Heart left ventricle (tissue), 13 donors: ENCODE measurements at regions not wholly inside any gene's neighbourhood (a gene's known extent, or its start where the extent isn't known, plus 50 kb on each side); places are given as distances from the start of the nearest gene placed in this dataset.

ENCODE experiments used
- POLR2A ChIP-seq, 2 donors: fragments of 450-650 bp; IDR thresholded peaks; one replicate each; pipeline ENCODE4 v1.6.1; 2017; ENCODE audit warnings: antibody characterized with exemption in 2 of 2, mild to moderate bottlenecking in 2 of 2, moderate library complexity in 2 of 2
- TF ChIP-seq, protein P1 (sequence below), 12 donors: fragments of 200-600 bp; sonication (generic) in 4 of 12; IDR thresholded peaks; one replicate each; pipeline versions ENCODE4 v1.5.0 to v1.8.0; 2018 to 2022; ENCODE audit warnings: antibody characterized with exemption in 12 of 12, mild to moderate bottlenecking in 5 of 12
- donor health status: ischemic (EF 13 %, LVEDD 7.1; RV severe dilation, severe dysfunction).
- donor health status: DM: no; HTN: yes; CAD: no.
- donor health status: DM: no; HTN: no; CAD: no.
- donor health status: ischemic (EF 25% LVEDD 6.9; RV normal size, moderate dysfunction).
- donor health status: ischemic (EF 25% LVEDD 5.7; RV mildly dilated, moderate dysfunction).
- donor health status: ischemic (EF 35%, LVEDD 5.7; RV mildly dilated, moderate dysfunction).
- donor health status: nonischemic (EF 11% LVEDD 7.7; RV severe dilation, severe dysfunction).
- donor health status: DM: yes; HTN: yes; CAD: no.
- donor health status: PGD.
- donor health status: ischemic (EF 29% LVEDD 5.4; RV normal size, mild dysfunction).
- donor health status: nonischemic (EF 23%, LVEDD 6.1; RV moderate dilation, normal function).

DNA sequence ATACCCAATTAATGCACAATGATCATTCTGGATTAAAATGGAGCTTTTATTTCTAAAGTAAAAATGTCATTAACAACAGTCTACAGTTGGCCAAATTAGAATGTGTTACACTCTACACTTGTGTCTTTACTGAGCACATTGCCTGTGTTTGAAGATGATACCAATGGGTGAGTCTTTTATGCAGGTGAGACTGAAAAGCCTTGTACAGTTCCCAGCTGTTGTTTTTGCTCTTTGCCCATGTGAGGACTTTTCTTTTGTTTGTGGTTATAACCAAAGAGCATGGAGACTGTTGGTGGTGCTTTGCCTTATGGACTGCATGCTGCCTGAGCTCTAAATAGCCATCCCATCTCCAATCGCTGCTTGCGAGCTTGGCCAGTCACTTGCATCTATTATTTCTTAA lies 264.5 kb downstream of the GATA3 start:
- TF ChIP-seq, protein P1, sequence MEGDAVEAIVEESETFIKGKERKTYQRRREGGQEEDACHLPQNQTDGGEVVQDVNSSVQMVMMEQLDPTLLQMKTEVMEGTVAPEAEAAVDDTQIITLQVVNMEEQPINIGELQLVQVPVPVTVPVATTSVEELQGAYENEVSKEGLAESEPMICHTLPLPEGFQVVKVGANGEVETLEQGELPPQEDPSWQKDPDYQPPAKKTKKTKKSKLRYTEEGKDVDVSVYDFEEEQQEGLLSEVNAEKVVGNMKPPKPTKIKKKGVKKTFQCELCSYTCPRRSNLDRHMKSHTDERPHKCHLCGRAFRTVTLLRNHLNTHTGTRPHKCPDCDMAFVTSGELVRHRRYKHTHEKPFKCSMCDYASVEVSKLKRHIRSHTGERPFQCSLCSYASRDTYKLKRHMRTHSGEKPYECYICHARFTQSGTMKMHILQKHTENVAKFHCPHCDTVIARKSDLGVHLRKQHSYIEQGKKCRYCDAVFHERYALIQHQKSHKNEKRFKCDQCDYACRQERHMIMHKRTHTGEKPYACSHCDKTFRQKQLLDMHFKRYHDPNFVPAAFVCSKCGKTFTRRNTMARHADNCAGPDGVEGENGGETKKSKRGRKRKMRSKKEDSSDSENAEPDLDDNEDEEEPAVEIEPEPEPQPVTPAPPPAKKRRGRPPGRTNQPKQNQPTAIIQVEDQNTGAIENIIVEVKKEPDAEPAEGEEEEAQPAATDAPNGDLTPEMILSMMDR (IDR thresholded peaks at IDR 0.05), result no peak
- no peak for TF ChIP-seq POLR2A (IDR thresholded peaks at IDR 0.05)
